Fibroblast of peridontal ligament (primary cell): ENCODE measurements at regions not wholly inside any gene's neighbourhood (a gene's known extent, or its start where the extent isn't known, plus 50 kb on each side); places are given as distances from the start of the nearest gene placed in this dataset.
A peak's percentile ranks its signal among the peaks of the same experiment; 100 is the strongest.
"Not testable (repeated sequence)": the region's sequence is repeated elsewhere in the genome, so short reads cannot be mapped to it uniquely, and the experiment has no call there.

Experiments
- DNase-seq: peaks from one replicate; pipeline ENCODE4 v3.0.0-alpha.2; 2010; ENCODE audit errors: extremely low read depth

DNA sequence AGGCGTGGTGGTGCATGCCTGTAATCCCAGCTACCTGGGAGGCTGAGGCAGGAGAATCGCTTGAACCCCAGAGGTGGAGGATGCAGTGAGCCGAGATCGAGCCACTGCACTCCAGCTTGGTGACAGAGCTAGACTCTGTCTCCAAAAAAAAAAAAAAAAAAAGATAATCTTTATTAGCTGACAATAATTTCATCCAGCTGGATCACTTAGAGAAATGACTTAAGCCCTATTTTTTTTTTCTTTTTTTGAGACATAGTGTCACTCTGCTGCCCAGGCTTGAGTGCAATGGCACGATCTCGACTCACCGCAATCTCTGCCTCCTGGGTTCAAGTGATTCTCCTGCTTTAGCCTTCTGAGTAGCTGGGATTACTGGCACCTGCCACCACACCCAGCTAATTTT is 51.6 kb upstream of the MAP4K4 start:
- not testable (repeated sequence) for DNase-seq

DNA sequence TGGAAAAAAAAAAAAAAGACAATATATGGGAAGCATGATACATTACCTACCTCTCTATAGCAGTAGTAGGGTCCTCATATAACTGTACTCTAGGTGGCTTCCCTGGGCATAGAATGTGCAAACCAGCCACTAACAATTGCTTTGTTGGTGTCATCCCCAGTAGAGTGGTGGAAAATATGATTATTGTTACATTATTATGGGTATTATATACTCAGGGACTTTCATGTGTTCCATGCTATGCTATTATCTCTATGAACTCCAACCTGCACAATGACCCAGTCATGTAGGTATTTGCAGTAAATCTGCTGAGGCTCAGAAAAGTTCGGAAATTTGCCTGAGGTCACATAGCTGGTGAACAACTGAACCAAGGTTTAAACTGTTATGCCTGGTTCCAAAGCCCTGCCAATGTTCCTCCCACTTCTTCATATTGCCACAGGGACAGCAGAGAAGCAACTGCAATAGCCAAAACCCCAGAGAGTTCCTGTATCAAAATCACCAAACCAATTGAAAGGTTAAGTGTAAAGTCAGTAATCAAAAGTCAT is 52.6 kb upstream of the MAP4K4 start:
- no peak for DNase-seq

DNA sequence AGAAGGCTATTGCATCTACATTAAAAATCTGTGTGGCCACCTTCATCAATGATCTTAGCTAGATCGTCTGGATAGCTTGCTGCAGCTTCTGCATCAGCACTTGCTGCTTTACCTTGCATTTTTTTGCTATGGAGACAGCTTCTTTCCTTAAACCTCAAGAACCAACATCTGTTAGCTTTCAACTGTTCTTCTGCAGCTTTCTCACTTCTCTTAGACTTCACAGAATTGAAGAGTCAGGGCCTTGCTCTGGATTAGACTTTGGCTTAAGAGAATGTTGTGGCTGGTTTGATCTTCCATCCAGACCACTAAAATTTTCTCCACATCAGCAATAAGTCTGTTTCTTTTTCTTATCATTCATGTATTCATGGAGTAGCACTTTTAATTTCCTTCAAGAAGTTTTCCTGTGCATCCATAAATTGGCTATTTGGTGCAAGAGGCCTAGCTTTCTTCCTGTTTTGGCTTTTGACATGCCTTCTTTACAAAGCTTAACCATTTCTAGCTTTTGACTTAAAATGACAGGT is 54.4 kb upstream of the MAP4K4 start:
- DNase-seq = no peak

DNA sequence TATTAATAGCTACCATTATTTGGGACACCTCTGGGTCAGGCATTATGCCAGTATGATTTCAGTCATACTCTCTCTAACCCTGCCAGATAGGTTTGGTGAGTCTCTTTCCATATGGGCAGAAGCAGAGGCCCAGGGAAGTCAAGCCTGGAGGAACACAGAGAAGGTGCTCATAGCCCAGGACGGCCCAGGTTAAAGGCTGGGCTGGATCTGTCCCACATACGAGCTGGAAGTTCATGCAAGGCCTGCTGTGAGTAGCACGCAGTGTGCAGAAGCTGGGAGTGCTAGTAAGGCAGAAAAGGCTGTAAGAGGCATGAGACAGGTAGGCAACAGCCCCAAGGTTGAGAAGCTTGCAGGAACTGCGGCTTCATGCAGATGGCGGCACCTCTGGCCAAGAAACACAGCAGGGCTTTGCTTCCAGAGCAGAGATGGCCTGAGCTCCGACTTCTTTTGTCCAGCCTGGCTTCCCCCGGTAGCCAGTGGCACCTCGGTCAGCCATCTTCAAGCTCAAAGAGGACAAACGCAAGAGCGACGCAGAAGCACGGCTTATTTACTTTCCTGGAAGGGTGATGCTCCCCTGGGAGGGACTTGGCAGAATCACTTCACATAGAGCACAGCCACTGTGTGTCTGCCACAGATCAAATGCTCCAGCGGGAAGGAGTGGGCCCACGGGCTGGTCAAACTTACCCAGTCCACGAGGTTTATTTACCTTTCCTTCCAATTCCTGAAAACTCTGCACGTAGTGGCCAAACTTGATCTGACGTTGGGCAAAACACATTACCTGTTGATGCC is 58.5 kb upstream of the MAP4K4 start:
- DNase-seq = no peak

DNA sequence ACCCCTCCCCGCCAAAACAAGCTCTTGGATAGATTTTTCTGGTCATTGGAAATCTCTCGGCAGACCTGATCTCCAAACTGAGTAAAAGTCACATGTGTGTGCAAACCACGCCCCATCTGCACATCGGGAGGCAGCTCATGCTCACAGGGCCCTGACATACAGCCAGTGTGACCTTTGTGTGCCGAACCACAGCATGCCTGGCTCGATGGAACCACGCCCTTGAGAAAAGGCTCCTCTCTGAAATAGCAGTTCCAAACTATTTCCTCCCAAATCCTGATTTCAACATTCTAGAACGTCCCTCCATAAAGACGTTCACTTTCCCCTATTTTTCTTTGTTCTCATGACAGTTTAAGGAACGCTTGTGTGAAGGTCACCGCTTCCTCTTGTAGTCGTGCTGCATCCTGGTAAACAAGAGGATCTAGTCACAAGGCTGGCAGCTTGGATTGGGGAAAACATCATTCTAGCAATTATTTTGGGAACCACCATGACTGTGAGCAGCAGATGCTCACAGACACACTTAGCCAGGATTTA is 59.3 kb upstream of the MAP4K4 start:
- no peak for DNase-seq

DNA sequence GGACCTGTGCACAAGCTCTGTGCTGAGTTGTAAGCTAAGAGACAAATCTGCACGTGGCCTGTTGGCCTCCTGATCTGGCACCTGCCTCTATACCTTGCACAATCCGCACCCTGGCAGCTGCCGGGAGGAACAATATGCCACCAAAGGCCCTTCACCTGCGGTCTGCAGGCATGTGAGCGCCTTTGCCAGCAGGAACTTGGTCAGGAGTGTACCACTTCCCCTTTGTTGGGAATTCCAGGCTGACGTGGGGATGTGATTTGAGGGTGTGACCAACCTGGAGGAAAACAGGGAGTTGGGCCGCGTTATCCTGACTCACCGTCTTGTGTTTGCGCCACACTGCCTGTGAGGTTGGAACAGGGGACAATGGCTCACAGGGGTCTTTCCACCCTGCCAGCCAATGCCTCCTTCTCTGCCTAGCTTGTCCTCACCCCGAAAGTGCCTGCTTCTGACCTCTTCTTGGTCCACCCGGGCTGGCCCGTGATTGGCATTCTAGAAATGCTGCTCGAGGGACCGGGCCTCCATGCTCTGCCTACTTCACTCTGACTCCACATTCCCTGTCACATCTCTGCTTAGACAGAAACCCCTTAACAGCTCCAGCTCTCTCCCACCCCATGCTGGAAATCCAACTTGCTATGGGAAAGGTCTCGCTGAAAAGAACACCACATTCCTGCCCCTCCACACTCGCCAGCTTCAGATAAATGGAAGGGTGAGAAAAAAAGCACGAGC is 67.1 kb upstream of the MAP4K4 start:
- DNase-seq = no peak

DNA sequence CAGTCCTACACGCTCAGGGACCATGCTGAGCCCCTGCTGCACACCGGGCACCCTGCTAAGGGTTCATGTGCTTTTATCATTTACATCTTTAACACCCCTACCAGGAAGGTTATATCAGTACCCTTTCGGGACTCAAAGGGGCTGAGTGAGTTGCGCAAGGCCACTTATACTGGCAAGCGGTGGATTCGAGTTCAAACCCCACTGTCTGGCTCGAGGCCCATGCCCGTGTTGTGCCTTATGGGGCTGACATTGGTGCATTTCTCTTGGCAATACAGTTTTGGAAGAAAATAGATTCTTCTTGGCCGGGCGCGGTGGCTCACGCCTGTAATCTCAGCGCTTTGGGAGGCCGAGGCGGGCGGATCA is 69.5 kb upstream of the MAP4K4 start:
- DNase-seq = no peak

DNA sequence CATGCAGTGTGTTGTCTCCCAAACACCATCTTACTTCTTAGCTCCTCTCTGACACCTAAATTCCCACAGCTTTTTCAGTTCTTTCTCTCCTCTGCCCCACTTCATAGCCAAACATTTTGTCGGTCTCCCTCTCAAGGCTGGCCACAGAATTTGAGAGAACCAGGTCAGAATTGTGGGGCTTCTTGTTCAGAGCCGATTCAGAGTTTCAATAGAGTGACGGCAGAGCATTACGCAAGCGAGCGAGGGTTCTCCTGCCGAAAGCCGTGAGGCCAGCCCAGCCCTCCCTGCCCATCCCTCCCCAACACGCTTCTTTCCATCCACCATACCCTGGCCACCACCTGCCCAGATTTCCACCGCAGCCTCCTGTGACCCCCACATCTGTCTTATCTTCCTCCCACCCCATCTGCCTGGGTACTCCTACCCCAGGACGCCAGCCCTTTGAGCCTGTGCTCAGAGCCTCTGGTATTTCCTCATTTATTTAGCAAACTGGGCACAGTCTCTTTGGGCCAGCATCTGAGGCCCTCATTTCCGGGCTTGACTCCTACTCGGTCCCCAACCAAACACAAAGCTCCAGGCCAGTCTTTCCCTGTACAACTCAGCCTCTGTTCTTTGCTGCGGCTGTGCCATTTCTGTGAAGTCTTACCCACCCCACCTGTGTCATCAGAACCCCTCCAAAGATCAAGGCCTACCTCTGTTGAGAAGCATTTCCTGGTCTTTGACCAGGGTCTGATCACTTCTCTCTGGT is 70.0 kb upstream of the MAP4K4 start:
- DNase-seq = no peak

DNA sequence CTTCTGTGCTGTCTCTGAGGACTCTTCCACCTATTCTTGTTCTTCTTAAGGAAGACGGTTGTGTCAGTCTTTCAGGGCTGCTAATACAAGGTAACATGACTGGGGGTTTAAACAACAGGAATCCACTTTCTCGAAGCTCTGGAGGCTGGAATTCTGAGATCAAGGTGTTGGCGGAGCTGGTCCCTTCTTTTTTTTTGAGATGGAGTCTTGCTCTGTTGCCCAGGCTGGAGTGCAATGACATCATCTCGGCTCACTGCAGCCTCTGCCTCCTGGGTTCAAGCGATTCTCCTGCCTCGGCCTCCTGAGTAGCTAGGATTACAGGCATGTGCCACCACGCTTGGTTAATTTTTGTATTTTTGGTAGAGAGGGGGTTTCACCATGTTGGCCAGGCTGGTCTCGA is 71.7 kb upstream of the MAP4K4 start:
- DNase-seq = not testable (repeated sequence)

DNA sequence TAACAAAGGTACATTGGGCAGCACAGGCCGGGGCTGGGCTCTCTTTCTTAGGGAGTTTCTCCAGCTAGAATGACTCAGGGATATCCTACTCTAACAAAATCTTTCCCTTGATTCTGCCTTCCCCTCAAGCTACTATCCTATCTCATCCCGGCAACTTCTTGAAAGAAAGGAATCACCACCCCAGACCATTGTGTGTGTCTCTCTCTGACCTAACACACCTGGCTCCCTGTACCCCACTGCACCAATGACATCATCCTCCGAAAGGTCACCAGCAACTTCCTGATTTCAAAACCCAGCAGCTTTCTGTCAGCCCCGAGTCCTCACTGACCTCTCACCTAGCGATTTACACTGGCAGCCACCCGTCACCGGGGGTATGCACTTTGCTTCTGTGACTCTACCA is 72.1 kb upstream of the MAP4K4 start:
- DNase-seq = no peak

DNA sequence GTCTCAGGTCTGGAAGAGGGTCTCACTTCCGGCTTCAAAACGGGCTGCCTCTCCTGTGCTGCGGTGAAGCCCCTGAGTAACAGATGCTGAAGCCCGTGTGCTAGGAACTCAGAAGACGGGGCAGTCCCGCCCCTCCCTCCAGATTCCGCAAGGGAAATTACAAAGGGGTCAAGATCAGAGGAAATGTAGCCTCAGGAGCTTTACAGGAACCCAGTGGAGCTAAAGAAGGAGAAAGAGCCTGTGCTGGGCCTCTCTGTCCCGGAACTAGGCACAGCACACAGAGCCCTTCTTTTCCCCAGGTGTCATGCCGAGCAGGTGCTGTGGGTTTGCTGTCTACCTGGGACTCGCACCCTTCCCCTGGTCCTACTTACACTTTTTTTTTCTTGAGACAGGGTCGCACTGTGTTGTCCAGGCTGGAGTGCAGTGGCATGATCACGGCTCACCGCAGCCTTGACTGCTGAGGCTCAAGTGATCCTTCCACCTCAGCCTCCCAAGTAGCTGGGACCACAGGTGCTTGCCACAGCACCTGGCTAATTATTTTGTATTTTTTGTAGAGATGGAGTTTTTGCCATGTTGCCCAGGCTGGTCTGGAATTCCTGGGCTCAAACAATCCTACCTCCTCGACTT is 72.7 kb upstream of the MAP4K4 start:
- no peak for DNase-seq

DNA sequence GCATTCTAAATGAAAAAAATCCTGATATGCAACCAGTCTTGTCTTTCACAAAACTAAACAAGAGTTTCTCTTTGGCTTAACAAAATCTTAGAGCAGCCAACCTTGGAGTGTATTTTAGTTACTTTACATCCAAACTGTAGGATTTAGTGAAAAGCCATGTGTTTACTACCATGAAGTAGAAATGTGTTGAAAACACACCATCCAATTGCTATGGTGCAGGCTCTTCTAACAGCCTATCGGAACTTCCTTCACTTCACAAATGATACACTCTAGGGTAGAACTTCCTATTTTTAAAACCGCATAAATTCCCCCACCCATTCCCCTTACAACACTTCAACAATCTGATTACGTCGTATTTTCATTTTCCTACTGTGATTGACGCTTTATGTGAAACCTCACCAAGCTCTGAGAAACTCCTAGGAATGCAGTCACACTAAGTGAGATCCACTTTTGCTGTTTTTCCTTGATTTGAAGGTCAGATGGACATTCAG is 74.4 kb upstream of the MAP4K4 start:
- DNase-seq = no peak

DNA sequence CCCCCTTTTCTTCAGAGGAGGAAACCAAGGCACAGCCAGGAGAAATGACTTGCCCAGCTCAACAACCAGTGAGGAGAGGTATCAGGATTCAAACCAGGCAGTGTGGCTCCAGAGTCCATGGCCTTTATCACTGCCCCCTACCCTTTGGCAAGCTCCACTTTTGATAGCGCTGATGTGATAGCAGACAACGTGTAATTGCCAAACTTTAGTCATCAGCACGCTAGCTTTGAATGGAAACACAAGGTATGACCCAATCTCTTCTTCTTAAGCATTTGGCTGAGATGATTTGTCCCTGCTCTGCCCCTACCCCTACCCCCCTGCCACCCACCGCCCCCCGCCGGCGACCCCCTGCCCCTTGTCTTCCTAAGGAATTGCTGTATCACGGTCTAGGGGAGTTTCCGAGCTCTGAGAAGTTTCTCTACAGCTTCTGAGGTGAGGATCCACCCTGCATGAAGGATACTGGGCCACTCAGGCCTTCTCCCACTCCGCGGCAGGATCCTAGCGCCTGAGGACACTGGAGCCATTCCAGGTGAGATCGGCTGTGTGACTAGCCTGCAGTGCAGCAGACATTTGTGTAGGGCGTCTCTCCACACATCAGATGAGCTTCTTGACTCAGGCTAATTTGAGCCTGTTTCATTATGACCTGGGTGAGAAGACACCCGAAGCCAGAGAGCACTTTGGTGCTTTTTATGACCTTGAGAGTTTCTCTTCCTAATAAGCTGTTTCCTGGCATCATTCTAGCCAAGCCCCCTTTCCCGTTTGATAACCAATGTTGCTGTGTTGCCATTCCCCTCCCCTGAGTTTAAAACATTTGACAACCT is 75.1 kb upstream of the MAP4K4 start:
- DNase-seq = no peak

DNA sequence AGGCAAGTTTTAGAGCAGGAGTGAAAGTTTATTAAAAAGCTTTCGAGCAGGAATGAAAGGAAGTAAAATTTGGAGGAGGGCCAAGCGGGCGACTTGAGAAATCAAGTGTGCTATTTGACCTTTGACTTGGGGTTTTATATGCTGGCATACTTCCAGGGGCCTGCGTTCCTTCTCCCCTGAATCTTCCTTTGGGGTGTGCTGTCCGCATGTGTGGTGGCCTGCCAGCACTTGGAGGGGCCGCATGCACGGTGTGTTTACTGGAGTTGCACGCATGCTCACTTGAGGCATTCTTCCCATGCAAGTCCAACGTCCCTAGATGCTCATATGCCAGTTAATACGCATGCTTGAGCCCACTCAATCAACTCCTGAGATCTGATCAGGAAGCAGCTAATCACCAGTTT is 78.3 kb upstream of the MAP4K4 start:
- peak; percentile 18 for DNase-seq

DNA sequence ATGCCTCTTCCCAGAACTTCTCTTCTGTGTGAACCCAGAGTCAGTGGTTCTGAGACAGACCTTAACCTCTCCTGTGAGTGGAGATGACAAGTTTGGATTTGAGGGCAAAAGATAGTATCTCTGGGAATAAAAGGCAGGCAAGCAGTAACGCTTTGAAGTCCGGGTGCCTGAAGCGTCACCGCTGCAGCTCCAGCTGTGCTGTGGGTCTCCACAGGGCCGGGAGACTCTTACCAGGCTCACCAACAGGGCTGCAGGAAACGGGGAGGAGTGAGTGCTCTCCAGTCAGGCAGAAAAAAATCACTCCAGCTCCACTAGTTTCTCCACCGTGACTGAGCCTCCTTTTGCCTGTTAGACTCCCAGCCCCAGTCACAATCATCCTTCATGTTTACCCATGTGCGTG is 79.7 kb upstream of the MAP4K4 start:
- DNase-seq = no peak

DNA sequence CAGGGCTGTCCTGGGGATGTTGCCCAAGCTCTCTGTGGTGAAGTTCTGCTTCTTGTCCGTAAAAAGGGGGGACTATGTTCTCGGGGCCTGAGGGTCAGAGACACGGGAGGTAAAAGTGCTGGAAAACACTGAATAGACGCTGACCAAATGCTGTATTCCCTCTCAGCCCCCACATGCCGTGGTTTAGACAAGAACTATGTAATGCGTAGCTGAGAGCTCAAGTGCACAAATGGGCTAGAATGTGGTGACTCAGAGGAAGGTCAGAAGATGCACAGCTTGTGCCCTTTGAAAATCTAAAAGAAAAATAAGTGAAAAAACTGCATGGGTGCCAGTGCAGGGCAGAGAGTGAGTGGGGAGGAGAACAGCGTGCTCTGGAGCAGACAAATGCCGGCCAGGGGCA is 80.3 kb upstream of the MAP4K4 start:
- peak; percentile 69 for DNase-seq

DNA sequence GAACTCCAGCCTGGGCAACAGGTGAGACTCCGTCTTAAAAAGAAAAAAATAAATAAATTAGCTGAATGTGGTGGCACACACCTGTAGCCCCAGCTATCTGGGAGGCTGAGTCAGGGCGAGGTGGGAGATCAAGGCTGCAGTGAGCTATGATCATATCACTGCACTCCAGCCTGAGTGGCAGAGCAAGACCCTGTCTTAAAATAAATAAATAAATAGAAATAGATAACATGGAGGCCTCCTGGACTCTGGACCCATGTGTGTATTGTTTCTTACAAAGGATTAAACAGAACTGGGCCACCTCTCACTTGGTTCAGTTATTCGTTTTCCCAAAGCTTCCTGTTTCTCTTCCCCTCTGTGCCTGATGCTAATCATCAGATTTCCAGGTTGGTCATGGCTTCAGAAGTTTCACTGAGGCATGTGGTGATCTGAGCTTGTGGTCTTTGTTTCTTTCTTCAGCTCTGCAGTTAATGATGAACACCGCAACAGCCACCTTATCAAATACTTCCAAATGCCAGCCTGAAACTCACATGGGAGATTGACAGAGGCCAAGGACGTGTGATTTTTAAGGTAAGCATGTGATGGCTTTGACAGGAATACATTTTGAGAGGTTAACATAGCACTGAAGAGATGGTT is 83.3 kb upstream of the MAP4K4 start:
- no peak for DNase-seq

DNA sequence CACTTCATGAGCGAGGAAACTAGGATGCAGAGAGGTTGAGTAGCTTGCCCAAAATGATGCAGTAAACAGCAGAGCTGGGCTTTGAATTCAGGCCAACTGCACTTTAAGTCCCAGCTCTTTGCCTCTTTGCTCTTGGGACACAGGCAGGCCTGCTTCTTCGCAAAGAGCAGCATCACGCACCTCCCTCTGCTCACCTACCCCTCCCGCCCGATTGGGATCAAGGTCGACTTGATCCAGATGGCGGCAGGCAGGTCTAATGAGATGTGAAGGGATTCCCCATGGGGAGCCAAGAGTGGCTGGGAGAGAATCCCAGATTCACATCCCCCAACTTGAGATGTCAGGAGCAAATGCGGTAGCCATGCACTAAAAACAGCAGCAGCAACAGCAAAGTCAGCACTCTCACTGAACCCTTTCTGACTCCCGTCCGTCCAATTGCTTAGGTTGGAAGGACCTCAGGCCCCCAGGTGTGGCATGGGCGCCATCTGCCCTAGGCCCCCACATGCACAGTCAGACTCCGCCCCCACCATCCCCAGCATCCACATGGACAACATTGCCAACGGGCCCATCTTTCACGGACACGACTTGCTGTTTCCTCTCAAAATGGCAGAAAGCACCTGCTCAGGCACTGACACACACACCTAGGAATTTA is 84.3 kb upstream of the MAP4K4 start:
- no peak for DNase-seq

DNA sequence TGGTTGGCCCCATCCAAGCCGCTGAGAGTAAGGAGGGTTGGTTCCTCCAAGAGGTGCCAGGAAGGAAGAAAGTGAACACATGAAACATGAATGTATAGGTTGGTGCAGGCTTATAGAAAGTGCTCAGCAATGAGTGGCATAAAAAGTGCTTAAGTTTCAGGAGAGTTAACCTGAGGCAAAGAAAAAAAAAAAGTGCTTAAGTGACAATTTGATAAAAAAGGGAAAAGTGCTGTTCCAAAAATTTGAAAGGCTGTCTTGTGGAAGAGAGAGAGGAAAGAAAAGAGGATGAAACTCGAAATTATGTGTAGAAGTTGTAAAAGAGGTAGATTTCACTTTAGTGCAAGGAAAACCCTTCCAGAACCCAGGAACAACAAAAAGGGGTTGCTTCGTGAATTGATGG is 85.5 kb upstream of the MAP4K4 start:
- DNase-seq = no peak
